ENCODE measurements at regions not wholly inside any gene's neighbourhood (a gene's known extent, or its start where the extent isn't known, plus 50 kb on each side); places are given as distances from the start of the nearest gene placed in this dataset.

GRCh38 chr1:67574221-67574620, 110.8 kb upstream of the GADD45A start:
- TF ChIP-seq, protein P1, sequence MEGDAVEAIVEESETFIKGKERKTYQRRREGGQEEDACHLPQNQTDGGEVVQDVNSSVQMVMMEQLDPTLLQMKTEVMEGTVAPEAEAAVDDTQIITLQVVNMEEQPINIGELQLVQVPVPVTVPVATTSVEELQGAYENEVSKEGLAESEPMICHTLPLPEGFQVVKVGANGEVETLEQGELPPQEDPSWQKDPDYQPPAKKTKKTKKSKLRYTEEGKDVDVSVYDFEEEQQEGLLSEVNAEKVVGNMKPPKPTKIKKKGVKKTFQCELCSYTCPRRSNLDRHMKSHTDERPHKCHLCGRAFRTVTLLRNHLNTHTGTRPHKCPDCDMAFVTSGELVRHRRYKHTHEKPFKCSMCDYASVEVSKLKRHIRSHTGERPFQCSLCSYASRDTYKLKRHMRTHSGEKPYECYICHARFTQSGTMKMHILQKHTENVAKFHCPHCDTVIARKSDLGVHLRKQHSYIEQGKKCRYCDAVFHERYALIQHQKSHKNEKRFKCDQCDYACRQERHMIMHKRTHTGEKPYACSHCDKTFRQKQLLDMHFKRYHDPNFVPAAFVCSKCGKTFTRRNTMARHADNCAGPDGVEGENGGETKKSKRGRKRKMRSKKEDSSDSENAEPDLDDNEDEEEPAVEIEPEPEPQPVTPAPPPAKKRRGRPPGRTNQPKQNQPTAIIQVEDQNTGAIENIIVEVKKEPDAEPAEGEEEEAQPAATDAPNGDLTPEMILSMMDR (IDR thresholded peaks at IDR 0.05; ENCODE audit: extremely low read depth, insufficient read depth, missing control alignments) = no peak
- DNase-seq (ENCODE audit: low spot score) = no peak
- in situ Hi-C loops (cut with MboI; ENCODE audit: low pct_unique_long_range_greater_than_20kb, low sequenced_read_pairs, unreplicated experiment) = no loop called here

DNA sequence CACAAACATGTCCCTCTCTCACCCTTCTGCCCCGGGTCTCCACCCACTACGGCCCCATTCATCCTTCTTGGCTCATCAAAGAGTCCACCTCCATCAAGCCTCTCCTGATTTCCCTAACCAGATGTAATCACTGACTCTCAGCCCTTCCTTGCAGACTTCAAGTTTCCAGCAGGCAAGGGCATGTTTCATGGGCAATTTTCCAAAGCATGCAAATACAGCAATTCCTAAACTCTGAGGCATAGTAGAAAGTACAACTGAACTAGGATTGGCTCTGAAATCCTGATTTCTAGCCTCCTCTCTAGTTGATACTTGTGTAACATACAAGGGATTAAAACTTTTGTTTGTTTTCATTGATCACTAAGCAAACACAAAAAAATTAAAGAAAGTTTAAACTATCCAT, 109.1 kb upstream of the GADD45A start:
- in situ Hi-C loops (cut with MboI; ENCODE audit: low pct_unique_long_range_greater_than_20kb, low sequenced_read_pairs, unreplicated experiment) = no loop called here
- TF ChIP-seq, protein P1 (IDR thresholded peaks at IDR 0.05; ENCODE audit: extremely low read depth, insufficient read depth, missing control alignments) = no peak
- DNase-seq (ENCODE audit: low spot score) = no peak

DNA sequence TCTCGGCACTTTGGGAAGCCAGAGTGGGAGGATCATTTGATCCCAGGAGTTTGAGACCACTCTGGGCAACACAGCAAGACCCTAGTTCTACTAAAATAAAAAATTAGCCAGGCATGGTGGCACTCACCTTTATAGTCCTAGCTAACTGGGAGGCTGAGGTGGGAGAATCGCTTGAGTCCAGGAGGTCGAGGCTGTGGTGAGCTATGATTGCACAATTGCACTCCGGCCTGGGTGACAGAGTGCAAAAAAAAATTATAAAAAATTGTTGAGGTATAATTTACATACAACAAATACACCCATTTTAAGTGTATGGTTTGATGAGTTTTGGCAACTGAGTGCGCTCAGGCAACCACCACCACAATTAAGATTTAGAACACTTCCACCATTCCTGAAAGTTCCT, 108.5 kb upstream of the GADD45A start:
- in situ Hi-C loops (cut with MboI; ENCODE audit: low pct_unique_long_range_greater_than_20kb, low sequenced_read_pairs, unreplicated experiment) = no loop called here
- DNase-seq (ENCODE audit: low spot score) = no peak
- TF ChIP-seq, protein P1 (IDR thresholded peaks at IDR 0.05; ENCODE audit: extremely low read depth, insufficient read depth, missing control alignments) = no peak

DNA sequence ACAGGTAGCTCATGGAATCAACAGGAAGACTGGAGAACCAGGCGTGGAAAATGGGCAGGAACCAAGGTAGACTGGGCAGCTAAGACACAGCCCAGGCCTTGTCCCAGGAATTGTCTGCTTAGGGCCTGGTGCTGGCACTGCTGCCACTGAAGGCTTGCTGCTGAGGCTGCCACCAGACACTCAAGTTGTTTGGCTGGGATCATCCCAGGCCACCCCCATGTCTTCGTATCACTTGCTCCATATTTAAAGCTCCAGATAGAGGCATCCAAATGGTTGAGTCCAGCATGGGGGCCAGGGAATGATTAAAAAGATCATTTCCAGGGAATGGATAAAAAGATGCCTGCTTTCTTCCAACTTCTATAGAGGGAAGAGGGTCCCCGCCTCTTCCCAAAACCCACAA, 107.4 kb upstream of the GADD45A start:
- TF ChIP-seq, protein P1 (IDR thresholded peaks at IDR 0.05; ENCODE audit: extremely low read depth, insufficient read depth, missing control alignments) = no peak
- no peak for DNase-seq (ENCODE audit: low spot score)
- in situ Hi-C loops (cut with MboI; ENCODE audit: low pct_unique_long_range_greater_than_20kb, low sequenced_read_pairs, unreplicated experiment) = no loop called here

- DNase-seq (ENCODE audit: low spot score) = no peak
- in situ Hi-C loops (cut with MboI; ENCODE audit: low pct_unique_long_range_greater_than_20kb, low sequenced_read_pairs, unreplicated experiment) = no loop called here
- TF ChIP-seq, protein P1 (IDR thresholded peaks at IDR 0.05; ENCODE audit: extremely low read depth, insufficient read depth, missing control alignments) = no peak
Measured at GRCh38 chr1:67578397-67579020, 106.5 kb upstream of the GADD45A start.

- no peak for DNase-seq (ENCODE audit: low spot score)
- TF ChIP-seq, protein P1 (IDR thresholded peaks at IDR 0.05; ENCODE audit: extremely low read depth, insufficient read depth, missing control alignments) = no peak
- in situ Hi-C loops (cut with MboI; ENCODE audit: low pct_unique_long_range_greater_than_20kb, low sequenced_read_pairs, unreplicated experiment) = no loop called here
Measured at GRCh38 chr1:67579623-67580394, 105.2 kb upstream of the GADD45A start.
